Motor neuron (in vitro differentiated cells): ENCODE measurements at regions not wholly inside any gene's neighbourhood (a gene's known extent, or its start where the extent isn't known, plus 50 kb on each side); places are given as distances from the start of the nearest gene placed in this dataset.
A peak's percentile ranks its signal among the peaks of the same experiment; 100 is the strongest.
"Not testable (repeated sequence)": the region's sequence is repeated elsewhere in the genome, so short reads cannot be mapped to it uniquely, and the experiment has no call there.

Experiments used
- ATAC-seq, 8 experiments: fragments of 200-7000 bp; cut with Tn5 transposase; replicated peaks in 6 of 8; 2 replicates each; pipeline ENCODE4 v1.8.0; 2021; ENCODE audit warnings: mild to moderate bottlenecking in 8 of 8, moderate library complexity in 8 of 8
- H3K27ac ChIP-seq, 2 donors: fragments of 250-450 bp; sonication (Bioruptor Pico); 2 replicates each; pipeline ENCODE4 v1.9.0; 2021; ENCODE audit warnings: antibody characterized with exemption in 2 of 2, mild to moderate bottlenecking in 2 of 2, moderate library complexity in 1 of 2
- H3K4me1 ChIP-seq, 2 donors: fragments of 250-450 bp; sonication (Bioruptor Pico); replicated peaks in 1 of 2; 2 replicates each; pipeline ENCODE4 v1.6.1; 2021; ENCODE audit warnings: antibody characterized with exemption in 2 of 2, mild to moderate bottlenecking in 2 of 2, moderate library complexity in 1 of 2
- H3K4me3 ChIP-seq, 5 donors: fragments of 250-450 bp; sonication (Bioruptor Pico); 2 replicates each; pipeline ENCODE4 v1.9.0; 2021; ENCODE audit warnings: antibody characterized with exemption in 5 of 5, mild to moderate bottlenecking in 5 of 5, moderate library complexity in 4 of 5
- WGBS, 10 experiments: fragments of 450-650 bp; shearing (Covaris generic); methylation state at CpG; one replicate each; pipeline ENCODE4 v1.0.0; 2022; 5-methylcytosine and 5-hydroxymethylcytosine counted together
- in situ Hi-C, 9 experiments: fragments of 400-800 bp; cut with MboI; loops; one replicate each; pipeline ENCODE4 v1.15.0; 2021; ENCODE audit warnings: low sequenced_read_pairs in 9 of 9, low pct_unique_long_range_greater_than_20kb in 2 of 9; ENCODE audit not compliant: unreplicated experiment in 9 of 9

DNA sequence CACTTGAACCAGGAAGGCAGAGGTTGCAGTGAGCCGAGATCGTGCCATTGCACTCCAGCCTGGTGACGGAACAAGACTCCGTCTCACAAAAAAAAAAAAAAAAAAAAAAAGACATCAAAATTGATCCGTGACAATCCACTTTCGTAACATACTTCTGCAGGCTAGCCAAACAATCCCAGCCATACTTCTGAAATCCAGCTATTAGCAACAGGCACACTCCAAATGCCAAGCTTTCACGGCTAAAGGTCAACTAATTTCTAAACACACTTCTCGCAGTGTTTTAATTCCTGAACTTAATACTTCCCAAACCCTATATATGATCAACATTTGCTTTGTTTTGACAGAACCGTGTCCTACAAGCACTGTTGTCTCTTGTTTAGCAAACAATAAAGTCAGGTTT lies 411.3 kb upstream of the RUNX1 start:
- whole genome bisulfite sequencing, 10 experiments: 54 to 90% (median 80%) methylated on average over 2 to 7 of the region's 9 CpGs; no CpG with 5 or more reads in 2 of the 10 experiments
- H3K27ac ChIP-seq: no peak overlapping the region
- H3K4me1 ChIP-seq: peaks cover 0 to 4% of the 10 kb centered on the region in 2 donors
- no peak overlapping the region for H3K4me3 ChIP-seq
- in situ Hi-C loops: no loop called here
- ATAC-seq: no peak

DNA sequence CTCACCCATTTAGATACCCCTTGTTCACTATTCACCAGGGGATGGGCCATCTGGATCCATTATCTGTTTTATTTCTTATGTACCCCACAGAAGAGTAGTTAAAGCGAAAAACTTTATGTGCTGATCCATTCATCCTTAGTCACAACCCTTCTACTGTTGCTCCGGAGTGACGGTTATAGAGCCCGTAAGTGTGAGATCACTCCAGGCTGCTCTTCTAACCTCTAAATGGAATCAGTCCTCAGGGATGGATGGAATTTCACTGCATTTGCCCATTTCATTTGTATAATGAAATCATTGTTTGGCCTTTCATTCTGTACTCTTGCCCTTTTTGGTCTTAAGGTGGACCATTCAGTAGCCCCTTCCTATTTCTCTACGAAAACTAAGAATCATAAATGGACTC lies 409.3 kb upstream of the RUNX1 start:
- Histone ChIP-seq H3K4me3 (no peak overlapping the region), H3K27ac (no peak overlapping the region), H3K4me1 (peaks cover 0 to 4% of the 10 kb centered on the region in 2 donors)
- 80 to 100% (median 92%) methylated on average over 1 to 5 of the region's 5 CpGs for WGBS, 10 experiments
- peak in 3 of 8 experiments; percentile 55 to 77 (median 66) for ATAC-seq
- in situ Hi-C loops: no loop called here

DNA sequence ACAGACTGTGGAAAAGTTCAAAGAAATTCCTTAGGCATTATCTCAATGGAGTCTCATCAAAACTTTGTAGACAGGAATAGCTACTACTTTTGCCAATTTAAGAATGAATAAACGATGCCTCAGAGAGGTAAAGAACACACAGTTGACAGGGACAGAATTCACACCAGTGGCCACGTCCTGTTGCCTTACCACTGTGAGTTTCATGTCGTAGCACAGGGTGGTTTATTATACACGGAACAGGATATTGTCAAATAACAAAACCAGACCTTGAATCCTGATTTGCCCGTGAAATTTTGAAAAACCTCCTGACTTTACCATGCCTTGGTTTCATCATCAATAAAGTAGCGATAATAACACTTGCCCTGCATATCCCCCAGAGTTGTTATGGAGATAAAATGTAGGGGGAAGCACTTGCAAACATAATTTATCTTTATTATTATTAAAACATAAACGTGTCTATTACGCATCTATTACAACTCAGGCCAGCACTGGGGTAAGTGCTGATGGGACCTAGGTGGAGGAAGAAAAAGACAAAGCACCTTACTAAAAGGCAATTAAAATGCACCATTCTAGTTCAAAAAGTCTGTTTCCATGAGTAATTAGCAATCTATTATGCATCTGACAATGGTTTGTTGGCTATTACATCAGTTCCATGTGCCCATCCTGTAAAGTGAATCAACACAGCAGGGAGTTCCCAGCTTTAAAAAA lies 408.1 kb upstream of the RUNX1 start:
- in situ Hi-C loops: no loop called here
- no peak overlapping the region for H3K27ac ChIP-seq
- WGBS, 10 experiments: 49 to 90% (median 83%) methylated on average over 2 to 8 of the region's 8 CpGs; no CpG with 5 or more reads in 1 of the 10 experiments
- H3K4me1 ChIP-seq: peaks cover 0 to 4% of the 10 kb centered on the region in 2 donors
- peak in 5 of 8 experiments; percentile 36 to 92 (median 68) for ATAC-seq
- no peak overlapping the region for H3K4me3 ChIP-seq

DNA sequence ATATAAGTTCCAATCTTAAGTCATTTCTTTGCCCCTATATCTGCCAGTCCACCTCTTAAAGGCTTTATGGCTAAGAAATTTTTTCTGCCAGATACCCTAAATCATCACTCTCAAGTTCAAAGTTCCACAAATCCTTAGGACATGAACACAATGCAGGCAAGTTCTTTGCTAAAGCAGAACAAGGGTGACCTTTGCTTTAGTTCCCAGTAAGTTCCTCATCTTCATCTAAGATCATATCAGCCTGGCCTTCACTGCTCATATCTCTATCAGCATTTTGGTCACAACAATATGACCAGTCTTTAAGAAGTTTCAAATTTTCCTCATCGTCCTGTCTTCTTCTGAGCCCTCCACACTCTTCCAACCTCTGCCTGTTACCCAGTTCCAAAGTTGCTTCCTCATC lies 402.2 kb upstream of the RUNX1 start:
- Histone ChIP-seq H3K4me1 (no peaks in the 10 kb centered on the region), H3K4me3 (no peak overlapping the region), H3K27ac (no peak overlapping the region)
- WGBS, 10 experiments: 43 to 89% (median 76%) methylated on average over 1 of the region's 1 CpG; no CpG with 5 or more reads in 6 of the 10 experiments
- ATAC-seq: no peak
- in situ Hi-C loops: no loop called here

DNA sequence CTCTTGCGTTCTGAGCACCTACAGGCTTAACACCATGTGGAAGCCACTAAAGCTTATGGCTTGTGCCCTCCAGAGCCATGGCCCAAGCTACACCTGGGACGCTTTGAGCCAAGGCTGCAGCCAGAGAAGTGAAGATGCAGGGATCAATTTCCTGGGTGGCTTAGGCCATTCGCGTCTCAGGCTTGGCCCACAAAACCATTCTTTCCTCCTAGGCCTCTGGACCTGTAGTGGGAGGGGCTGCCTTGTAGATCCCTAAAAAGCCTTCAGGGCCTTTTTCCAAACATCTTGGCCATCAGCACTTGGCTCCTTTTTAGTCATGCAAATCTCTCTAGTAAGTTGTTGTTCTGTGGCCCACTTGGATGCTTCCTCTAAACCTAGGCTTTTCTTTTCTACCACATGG lies 401.7 kb upstream of the RUNX1 start:
- WGBS, 10 experiments: 50 to 100% (median 91%) methylated on average over 1 to 4 of the region's 4 CpGs; no CpG with 5 or more reads in 4 of the 10 experiments
- no peak overlapping the region for H3K27ac ChIP-seq
- ATAC-seq: no peak
- in situ Hi-C loops: no loop called here
- H3K4me1 ChIP-seq: no peaks in the 10 kb centered on the region
- no peak overlapping the region for H3K4me3 ChIP-seq

DNA sequence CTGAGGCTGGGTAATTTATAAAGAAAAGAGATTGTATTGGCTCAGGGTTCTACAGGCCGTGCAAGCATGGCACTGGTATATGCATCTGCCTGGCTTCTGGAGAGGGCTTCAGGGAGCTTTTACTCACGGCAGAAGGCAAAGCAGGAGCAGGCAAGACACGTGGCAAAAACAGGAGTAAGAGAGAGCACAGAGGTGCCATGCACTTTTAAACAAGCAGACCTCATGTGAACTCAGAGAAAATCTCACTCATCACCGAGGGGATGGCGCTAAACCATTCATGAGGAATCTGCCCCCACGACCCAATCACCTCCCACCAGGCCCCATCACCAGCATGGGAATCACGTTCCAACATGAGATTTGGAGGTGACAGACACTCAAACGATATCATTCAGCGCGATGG lies 400.7 kb upstream of the RUNX1 start:
- Histone ChIP-seq H3K4me1 (no peaks in the 10 kb centered on the region), H3K27ac (no peak overlapping the region), H3K4me3 (no peak overlapping the region)
- WGBS, 10 experiments: 44 to 100% (median 88%) methylated on average over 1 to 10 of the region's 10 CpGs; no CpG with 5 or more reads in 2 of the 10 experiments
- no peak for ATAC-seq
- in situ Hi-C loops: no loop called here

DNA sequence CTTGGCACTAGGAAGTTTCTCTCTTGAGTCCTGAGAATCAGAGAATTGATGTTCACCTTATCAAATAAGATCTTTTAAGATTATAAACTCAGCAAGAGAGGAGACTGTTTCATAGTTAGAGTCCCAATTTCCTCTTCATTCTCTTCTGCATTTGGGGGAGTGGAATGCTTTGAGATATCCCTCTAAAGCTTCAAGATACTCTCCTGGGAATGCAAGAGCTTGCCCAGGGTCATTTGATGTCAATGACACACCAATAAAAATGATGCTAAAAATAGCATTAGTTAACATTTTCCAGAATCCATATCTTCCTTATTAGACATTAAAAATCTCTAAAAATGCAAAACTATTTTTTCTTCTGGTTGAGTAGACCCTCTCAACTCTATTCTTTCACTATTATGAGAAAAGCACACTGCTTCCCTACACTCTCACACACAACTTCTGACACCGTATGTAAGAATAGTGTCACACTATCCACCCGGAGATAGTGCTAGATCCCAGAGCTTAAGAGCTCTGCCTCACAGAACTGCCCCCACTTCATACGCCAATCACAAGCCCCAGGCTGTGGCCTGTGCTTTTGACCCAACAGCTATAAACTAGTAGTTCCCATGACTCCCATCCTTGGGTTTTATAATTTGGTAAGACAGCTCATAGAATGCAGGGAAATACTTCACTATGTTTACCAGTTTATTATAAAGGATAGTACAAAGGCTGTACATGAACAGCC lies 399.9 kb upstream of the RUNX1 start:
- 20 to 100% (median 85%) methylated on average over 1 to 3 of the region's 3 CpGs; no CpG with 5 or more reads in 4 of the 10 experiments for WGBS, 10 experiments
- no peaks in the 10 kb centered on the region for H3K4me1 ChIP-seq
- H3K4me3 ChIP-seq: no peak overlapping the region
- in situ Hi-C loops: no loop called here
- ATAC-seq: peak in 1 of 8 experiments; percentile 43
- H3K27ac ChIP-seq: no peak overlapping the region

DNA sequence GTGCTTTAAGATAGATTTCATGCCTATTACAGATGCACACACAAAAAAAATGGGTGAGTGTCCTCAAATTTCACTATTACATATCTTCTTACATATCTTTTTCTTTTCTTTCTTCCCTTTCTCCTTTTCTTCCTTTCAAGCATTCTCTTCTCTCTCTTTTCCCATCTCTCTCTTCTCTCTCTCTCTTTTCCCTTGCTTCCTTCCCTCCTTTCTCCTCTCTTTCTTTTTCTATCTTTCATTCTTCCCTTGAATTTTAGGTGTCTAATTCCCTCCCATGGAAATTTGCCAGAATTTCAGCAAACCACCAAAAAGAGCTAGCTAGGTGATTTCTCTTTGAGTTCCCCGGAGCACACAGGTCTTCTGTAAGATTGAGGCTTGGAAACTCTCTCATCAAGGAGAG lies 395.3 kb upstream of the RUNX1 start:
- H3K4me1 ChIP-seq: no peaks in the 10 kb centered on the region
- H3K4me3 ChIP-seq: no peak overlapping the region
- in situ Hi-C loops: no loop called here
- 33 to 100% (median 89%) methylated on average over 1 of the region's 1 CpG; no CpG with 5 or more reads in 1 of the 10 experiments for WGBS, 10 experiments
- ATAC-seq: no peak
- no peak overlapping the region for H3K27ac ChIP-seq

DNA sequence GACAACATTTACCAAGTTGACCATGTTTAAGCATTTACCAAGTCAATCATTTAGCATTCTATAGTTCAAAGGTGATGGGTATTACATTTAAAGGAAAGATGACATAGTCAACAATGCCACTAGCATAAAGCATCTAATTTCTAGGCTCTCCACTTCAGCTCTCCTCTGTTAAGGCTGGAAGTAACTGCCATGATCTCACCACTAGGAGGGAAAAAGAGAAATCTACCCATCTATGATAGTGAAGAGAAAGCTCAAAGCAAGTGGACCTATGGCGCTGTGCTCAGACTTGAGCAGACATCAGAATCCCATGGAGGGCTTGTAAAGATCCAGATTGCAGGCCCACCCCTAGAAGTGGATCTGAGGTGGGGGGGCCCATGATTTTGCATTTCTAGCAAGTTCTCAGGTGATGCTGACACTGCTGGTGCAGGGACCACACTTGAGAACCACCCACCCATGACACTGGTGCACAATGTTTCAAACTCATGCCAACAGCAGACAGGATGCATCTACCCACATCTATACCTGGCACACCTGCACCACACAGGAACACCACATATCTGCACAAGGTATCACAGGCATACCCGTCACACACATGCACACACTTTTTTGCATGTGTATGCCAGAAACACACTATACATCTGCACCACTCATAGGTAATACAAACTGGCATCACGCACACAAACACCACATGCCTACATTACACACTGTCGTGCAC lies 392.9 kb upstream of the RUNX1 start:
- WGBS, 10 experiments: 20 to 100% (median 94%) methylated on average over 1 to 3 of the region's 4 CpGs; no CpG with 5 or more reads in 4 of the 10 experiments
- Histone ChIP-seq H3K4me3 (no peak overlapping the region), H3K27ac (no peak overlapping the region), H3K4me1 (no peaks in the 10 kb centered on the region)
- no peak for ATAC-seq
- in situ Hi-C loops: no loop called here

DNA sequence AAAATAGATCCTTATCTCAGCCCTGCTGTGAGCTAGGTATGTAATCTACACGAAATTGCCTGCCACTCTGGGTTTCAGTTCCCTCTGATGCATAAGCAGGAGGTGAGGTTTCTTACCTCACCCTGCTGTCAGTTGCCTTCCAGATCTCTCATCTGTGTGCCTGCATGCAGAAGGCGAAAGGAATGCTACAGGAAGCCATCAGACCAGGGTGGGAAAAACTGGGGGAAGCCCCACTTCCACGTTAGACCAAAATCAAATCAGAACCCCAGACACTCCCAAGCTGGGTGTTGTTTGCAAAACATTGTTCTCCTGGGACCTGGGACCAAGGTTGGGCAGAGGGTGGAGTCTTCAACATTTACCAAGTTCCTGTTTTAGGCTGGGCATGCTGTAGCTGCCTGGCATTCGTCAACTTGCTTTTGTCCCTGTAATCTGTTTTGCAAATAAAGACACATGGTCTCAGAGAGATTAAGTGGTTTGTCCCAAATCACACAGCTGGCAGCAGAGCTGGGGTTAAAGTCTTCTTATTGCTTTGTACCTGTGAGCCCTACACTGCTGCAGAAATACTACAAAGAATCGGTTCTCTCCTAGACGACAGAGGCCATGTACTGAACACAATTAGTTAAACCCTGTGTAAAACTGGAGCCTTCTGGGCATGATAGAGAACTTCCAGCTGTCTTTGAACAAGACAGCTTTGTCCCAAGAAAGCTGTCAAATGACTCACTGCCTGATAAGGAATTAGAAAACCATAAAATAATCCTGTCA lies 389.7 kb upstream of the RUNX1 start:
- no peaks in the 10 kb centered on the region for H3K4me1 ChIP-seq
- no peak overlapping the region for H3K4me3 ChIP-seq
- WGBS, 10 experiments: 44 to 94% (median 52%) methylated on average over 2 to 5 of the region's 6 CpGs; no CpG with 5 or more reads in 1 of the 10 experiments
- in situ Hi-C loops: no loop called here
- H3K27ac ChIP-seq: no peak overlapping the region
- no peak for ATAC-seq

DNA sequence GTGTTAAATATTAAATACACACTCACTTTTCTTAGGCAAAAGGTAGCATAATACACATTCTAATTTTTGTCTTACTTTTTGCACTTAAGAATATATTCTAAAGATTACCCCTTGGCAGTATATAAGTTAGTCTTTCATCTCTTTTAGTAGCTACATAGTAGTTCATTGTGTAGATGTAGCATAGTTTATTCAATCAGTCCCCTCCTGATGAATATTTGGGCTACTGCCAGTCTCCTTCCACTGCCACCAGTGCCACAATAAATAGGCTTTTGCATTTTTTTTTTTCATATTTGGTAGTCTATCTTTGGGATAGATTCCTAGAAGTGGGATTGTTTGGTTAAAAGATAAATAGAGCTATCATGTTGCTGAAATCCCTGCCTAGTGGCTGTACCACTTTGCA lies 388.8 kb upstream of the RUNX1 start:
- Histone ChIP-seq H3K4me1 (no peaks in the 10 kb centered on the region), H3K4me3 (no peak overlapping the region), H3K27ac (no peak overlapping the region)
- in situ Hi-C loops: no loop called here
- no peak for ATAC-seq

DNA sequence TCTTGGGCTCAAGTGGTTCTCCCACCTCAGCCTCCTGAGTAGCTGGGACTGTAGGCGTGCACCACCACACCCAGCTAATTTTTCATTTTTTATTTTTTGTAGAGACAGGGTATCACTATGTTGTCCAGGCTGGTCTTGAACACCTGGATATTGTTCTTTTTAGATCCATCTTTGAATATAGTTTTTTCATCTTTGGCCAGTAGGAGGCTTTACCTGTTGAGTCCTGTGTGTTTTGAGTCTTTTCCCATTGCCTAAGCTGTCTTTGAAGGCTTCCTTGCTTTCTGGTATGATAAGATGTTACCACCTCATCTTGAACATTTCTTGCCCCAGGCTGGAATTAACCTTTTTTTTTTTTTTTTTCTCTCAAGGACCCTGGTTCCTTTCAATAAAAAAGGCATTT lies 387.8 kb upstream of the RUNX1 start:
- H3K4me3 ChIP-seq: no peak overlapping the region
- H3K27ac ChIP-seq: no peak overlapping the region
- H3K4me1 ChIP-seq: no peaks in the 10 kb centered on the region
- in situ Hi-C loops: no loop called here
- ATAC-seq: no peak
- WGBS, 10 experiments: 67 to 78% methylated on average over 1 of the region's 1 CpG; no CpG with 5 or more reads in 8 of the 10 experiments

DNA sequence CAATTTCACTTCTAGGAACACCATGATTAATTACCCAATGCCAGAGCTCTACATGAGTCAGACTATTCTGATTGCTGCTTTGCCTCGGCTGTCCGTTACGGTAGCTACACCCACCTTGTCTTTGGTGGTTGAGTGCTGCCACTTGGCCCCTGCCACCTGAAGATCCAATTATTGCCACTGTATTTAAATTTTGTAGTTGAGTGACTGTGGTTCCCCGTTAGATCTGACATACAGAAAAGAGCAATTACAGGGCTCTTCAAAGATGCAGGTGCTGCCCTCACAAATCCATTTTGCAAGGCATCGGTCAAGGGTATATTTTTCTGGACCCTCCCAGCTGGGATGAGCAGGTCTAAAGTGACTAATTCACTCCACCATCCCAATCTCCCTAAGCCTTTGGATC lies 383.5 kb upstream of the RUNX1 start:
- H3K4me1 ChIP-seq, H3K4me3 ChIP-seq, H3K27ac ChIP-seq, in situ Hi-C loops, ATAC-seq: not testable (repeated sequence)
- 43 to 100% (median 92%) methylated on average over 1 to 4 of the region's 5 CpGs; no CpG with 5 or more reads in 5 of the 10 experiments for WGBS, 10 experiments
